K562 (cell line): ENCODE measurements at regions not wholly inside any gene's neighbourhood (a gene's known extent, or its start where the extent isn't known, plus 50 kb on each side); places are given as distances from the start of the nearest gene placed in this dataset.
A peak's percentile ranks its signal among the peaks of the same experiment; 100 is the strongest.

Source experiments
- EZH2 ChIP-seq: IDR thresholded peaks from 2 replicates; pipeline ENCODE4 v1.6.1; 2012; ENCODE audit warnings: low read depth, mild to moderate bottlenecking, inconsistent platforms, low read length, borderline replicate concordance
- SMC3 ChIP-seq: conservative IDR thresholded peaks from 2 replicates; pipeline ENCODE4 v1.6.1; 2011; ENCODE audit warnings: low read depth, low read length, improper control_type of control experiment; ENCODE audit not compliant: insufficient read depth
- TF ChIP-seq, protein P1 (sequence below), 2 experiments: fragments of 250-450 bp in 1 of 2; fragments of 450-650 bp in 1 of 2; sonication (Bioruptor Pico) in 1 of 2; IDR thresholded peaks; 2 replicates each; pipeline versions ENCODE4 v1.6.1 to v1.8.0; 2016 to 2021; ENCODE audit warnings: mild to moderate bottlenecking in 2 of 2, moderate library complexity in 2 of 2, missing compliant biosample characterization in 1 of 2, missing genetic modification characterization in 1 of 2
- TF ChIP-seq, protein P2 (sequence below), 3 experiments: IDR thresholded peaks in 2 of 3; conservative IDR thresholded peaks in 1 of 3; 2 replicates each; pipeline ENCODE4 v1.5.1; 2011 to 2012; ENCODE audit warnings: low read length in 3 of 3, mild to moderate bottlenecking in 3 of 3, control low read depth in 2 of 3, improper control_type of control experiment in 1 of 3, inconsistent platforms in 1 of 3, low read depth in 1 of 3, mixed read lengths in 1 of 3, moderate library complexity in 1 of 3; ENCODE audit not compliant: insufficient read depth in 2 of 3

DNA sequence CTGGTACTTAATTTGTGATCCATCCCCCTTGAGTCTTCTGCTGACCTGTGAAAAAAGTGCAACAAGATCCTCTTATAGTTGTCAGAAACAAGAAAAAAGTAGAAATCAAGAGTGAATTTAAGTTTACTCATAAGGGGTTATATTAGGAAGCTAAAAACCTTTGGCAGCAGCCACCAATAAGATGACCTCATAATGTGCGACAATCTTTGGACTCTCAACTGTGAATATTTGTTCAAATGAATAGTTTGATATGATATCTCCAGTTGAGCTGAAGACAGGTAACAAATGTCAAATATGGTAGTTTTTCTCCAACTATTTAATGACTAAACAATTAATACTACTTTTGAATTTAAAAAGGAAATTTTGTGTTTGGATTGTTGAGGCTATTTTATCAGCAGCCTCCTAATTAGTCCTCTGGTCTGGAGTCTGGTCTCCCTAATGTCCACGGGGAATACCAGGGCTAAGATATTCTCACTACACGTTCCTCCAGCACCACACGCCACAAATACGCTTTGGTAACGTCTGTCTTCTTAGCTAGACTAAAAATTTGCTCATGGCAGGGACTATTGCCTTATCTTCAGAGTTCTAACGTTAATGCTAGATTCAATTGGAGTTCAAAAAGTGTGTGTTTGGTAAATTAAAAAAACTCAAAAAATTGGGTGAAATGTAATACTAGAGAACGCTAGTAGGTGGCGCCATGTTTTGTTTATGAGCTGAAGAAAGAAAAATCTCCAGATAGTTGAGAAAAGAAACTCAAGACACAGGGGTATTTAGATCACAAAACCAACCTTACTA, 51.0 kb upstream of the PDX1 start:
- TF ChIP-seq, protein P1, sequence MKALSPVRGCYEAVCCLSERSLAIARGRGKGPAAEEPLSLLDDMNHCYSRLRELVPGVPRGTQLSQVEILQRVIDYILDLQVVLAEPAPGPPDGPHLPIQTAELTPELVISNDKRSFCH (CRISPR knock-in tag; IDR thresholded peaks at IDR 0.05): no peak
- TF ChIP-seq, protein P1 (tag; IDR thresholded peaks at IDR 0.05): no peak
- no peak for TF ChIP-seq SMC3
- no peak for TF ChIP-seq EZH2
- TF ChIP-seq, protein P2, sequence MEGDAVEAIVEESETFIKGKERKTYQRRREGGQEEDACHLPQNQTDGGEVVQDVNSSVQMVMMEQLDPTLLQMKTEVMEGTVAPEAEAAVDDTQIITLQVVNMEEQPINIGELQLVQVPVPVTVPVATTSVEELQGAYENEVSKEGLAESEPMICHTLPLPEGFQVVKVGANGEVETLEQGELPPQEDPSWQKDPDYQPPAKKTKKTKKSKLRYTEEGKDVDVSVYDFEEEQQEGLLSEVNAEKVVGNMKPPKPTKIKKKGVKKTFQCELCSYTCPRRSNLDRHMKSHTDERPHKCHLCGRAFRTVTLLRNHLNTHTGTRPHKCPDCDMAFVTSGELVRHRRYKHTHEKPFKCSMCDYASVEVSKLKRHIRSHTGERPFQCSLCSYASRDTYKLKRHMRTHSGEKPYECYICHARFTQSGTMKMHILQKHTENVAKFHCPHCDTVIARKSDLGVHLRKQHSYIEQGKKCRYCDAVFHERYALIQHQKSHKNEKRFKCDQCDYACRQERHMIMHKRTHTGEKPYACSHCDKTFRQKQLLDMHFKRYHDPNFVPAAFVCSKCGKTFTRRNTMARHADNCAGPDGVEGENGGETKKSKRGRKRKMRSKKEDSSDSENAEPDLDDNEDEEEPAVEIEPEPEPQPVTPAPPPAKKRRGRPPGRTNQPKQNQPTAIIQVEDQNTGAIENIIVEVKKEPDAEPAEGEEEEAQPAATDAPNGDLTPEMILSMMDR (IDR thresholded peaks at IDR 0.05 in 2 of 3, conservative IDR thresholded peaks at IDR 0.05 in 1 of 3; ENCODE audit: insufficient read depth in 2 of 3, low read depth in 1 of 3, low read length in 3 of 3): peak; percentile 13 to 45 (median 24); a peak in 4 of 6 replicates
